MV-4-11 (cell line): ENCODE measurements at regions not wholly inside any gene's neighbourhood (a gene's known extent, or its start where the extent isn't known, plus 50 kb on each side); places are given as distances from the start of the nearest gene placed in this dataset.

ENCODE experiments used
- DNase-seq: peaks from one replicate; lab custom pipeline; 2025; lab: John Stamatoyannopoulos, UW

DNA sequence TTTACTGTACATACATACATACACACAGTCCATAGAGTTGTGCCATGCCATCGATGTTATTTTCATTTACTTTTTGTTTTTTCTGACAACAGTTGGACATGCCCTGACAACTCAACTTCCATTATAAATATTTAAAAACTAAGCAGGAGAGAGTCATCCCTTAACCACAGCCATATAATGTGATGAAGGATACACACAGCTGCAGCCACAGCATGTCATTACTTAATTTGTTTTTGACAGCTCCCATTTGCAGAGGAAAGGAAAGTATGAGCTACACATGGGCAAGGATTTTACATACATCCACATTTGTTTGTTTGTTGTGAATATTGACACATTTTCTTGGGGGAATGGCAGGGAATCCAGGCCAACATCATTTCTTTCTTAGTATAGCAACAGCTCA is 91.5 kb upstream of the TUT7 start:
- no peak for DNase-seq

DNA sequence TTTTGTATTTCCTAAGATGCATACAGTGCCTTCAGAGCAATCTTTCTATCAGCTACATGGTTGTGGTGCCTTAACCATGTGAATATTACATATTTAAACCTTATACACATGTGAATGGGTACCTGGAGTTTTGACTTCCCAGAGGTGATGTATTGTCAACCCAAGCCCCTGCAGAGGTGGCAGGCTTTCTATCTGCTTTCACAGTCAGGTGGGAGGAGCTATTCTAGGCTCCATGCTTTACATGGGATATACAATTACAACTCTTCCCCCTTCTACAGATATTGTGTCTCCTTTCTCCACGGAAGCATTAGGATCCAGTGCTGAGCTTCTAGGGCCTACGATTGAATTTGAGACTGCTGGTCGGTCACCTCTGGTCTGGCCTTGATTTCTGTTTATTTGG is 89.8 kb upstream of the TUT7 start:
- DNase-seq, result no peak

DNA sequence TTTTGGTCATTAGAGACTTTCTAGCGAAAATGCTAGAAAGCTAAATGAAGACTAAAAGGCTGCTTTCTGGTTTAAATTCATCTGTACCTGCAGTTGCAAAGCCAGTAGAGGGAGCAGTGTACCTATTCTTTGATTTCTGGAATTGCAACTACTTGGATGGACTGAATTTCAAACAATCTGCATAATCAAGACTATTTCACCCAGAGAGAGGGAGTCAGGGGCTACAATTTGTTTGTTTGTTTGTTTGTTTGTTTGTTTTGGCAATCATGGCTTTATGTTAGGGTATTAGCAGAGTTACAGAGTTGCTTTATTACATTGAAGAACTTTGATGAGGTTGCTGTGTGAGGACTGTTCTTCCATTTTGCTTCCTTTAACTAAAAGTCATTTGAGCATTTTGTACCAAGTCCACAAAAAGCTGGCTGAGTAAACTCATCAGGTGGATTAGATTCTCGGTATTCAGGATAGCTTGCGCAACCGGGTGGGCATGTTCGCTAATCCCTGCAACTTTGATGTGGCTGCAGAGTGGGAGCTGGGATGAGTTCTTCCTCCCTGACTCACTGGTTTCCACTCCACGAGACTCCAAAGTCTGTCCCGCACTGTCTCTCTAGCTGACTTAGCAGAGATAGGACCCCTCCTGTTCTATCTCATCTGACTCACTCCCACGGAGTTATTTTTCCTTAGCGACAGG is 80.0 kb upstream of the TUT7 start:
- peak; percentile 18 for DNase-seq

DNA sequence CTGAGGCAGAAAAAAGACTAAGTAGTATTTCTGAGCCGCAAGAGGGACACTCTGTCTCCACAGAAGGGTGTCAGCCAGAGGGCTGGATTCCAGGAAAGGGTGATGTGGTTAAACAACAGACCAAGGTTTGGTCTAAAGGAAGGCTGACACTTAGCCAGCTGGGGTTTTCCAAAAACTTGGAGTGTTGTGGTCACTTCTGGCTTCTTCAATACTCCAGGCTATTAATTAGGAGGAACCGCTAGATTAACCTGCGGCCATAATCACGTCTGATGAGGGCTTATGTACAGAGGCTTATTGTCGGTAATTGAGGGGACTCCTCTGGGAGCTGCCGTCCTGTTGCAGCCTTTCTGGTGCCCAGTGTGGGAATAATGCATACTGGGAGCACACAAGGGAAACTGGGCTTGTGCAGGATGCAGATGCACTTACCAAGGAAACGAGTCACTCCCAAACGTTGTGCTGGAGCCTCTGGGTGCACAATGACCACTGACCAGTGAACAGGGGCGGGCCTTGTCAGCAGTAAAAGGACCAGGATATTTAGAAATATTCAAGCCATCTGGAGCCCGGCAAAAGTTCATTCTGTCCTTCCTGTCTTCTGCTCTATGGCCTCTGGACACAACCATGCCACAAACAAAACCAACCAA is 70.2 kb upstream of the TUT7 start:
- DNase-seq, result no peak

DNA sequence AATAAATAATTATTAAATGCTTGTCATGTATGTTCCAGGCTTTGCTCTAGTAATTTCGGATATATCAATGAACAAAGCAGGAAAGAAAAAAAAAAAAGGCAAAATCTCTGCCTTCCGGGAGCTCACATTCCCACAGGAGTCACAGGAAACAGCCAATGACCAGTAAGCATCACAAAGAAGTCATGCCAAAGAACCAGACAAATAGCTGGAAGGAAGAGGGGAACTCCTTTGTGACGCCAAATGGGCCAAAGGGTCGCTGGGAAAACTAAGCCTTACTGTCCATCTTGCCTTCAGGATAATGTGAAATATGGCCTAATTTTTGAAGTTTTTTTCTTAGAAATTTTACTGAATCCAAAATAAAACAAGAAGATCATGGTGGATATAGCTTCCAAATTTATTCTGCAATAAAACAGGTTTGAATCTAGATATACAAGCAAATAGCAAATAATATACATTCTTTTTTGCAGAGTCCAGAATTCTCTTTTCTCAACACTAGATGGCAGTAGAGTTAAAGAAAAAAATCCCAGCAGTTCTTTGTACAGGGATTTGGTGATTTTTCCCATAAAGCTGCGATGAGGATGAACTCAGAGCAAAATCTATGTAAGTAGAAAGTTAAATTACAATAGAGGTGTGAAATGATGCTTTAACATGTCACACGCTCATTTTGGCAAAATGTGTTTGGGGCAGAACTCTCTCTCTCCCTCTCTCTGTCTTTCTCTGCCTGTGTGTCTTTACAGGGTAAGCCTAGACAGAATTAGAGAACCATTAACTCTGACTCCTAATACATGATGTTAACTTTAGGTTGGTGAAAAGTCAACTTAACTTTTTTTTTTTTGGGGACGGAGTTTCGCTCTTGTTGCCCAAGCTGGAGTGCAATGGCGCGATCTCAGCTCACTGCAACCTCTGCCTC is 60.0 kb upstream of the TUT7 start:
- DNase-seq, result no peak

DNA sequence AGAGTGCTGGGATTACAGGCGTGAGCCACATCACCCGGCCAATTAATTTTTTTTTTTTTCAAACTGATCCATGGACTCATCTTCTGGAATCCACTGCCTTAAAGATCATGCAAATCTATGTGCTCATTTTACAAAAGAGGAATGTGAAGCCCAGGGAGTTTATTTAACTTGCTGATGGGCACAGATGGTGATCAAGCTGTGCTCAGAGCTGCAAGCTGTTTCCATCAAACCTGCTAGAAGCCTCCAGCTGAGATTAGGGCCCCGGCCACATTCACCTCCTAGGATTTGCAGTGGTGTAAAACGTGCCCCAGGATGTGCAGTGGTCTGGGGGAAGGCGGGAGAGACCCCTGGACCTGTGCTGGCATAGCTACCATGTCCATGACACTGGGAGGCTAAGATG is 56.1 kb upstream of the TUT7 start:
- no peak for DNase-seq

DNA sequence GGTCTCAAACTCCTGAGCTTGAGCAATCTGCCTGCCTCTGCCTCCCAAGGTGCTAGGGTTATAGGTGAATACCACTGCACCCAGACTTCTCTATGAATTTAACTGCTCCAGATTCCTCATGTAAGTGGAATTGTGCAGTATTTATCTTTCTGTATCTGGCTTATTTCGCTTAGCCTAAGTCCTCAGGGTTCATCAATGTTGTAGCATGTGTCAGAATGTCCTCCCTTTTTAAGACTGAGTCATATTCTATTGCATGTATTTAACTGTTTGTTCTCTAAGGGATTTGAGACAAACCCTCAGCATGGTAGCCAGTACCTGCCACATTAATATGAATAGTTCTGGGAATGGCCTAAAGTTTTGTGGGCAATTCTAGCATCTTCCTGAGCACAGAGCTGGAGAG is 53.9 kb upstream of the TUT7 start:
- no peak for DNase-seq

DNA sequence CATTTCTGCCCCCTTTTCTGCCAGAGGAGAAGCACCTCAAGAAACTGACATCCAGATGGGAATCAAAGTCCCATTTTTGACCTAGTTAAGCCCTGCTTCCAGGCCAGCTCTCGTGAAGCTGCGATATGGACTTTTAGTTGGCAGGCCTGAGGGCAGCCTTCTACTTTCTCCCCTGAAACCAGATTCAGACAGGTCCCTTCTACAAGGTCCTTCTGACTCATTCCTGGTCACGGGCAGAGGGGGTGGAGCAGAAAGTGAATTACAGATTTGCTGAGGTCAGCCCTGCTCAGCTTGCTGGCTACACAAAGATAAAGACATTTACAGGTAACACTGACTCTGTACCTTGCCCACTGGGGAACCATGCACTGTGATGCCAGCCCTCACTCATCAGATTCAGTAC is 52.8 kb upstream of the TUT7 start:
- no peak for DNase-seq

DNA sequence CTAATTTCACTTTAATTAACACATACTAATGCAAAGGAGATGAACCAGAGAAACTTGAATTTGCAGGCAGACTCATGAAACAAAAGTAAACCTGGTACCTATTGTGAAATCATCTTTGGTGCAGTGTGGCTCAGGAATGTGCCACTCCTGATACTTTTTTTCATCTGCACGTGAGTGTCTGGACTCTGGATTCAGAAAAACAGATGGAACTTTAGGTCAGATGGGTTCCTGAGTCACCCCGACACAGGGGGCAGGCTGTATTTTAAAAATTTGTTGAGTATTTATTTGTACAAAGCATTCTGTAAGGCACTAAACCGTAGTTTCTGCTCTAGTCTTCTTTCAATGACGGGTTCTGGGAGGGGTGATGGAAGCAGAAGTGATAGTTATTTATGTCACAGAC is 52.2 kb upstream of the TUT7 start:
- DNase-seq, result no peak

DNA sequence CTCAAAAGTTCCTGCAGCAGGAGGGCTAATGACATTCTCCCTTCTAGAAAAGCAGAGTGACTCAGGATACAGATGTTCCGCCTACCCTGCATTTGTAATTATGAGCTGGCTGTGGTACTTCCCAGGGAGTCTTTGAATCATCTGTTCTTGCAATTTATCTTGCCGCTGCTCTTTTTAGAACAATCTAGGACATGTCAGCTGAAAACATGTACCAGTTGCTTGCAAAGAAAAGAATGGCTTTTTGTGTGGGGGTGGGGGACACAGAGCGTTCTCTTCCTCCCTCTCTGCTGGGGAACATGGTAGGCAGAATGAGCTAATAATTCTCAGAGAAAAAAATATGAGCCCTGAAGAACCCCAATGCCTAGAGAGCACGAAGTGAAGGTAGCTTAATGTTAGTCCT is 51.7 kb upstream of the TUT7 start:
- no peak for DNase-seq

DNA sequence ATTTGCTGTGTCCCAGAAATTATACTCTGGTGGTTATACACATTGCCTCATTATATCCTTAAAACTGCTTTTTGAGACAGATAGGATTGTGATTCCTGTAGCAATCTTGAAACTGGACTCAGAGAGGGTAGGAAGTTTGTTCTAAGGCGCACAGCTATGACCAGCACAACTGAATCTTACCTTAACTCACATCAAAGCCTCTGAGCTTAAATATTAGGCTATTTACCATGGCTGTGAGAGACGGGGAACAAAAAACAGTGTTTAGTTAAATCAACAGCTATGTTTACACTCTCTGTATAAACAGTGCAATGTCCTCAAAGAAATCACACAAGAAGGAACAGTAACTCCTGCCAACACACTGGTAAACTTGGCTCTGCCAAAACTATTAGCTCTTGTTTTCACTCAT is 50.9 kb upstream of the TUT7 start:
- DNase-seq, result no peak
